NCI-H146 (cell line): ENCODE measurements at regions not wholly inside any gene's neighbourhood (a gene's known extent, or its start where the extent isn't known, plus 50 kb on each side); places are given as distances from the start of the nearest gene placed in this dataset.

Experiments used
- DNase-seq: peaks from one replicate; lab custom pipeline; 2025; lab: John Stamatoyannopoulos, UW

DNA sequence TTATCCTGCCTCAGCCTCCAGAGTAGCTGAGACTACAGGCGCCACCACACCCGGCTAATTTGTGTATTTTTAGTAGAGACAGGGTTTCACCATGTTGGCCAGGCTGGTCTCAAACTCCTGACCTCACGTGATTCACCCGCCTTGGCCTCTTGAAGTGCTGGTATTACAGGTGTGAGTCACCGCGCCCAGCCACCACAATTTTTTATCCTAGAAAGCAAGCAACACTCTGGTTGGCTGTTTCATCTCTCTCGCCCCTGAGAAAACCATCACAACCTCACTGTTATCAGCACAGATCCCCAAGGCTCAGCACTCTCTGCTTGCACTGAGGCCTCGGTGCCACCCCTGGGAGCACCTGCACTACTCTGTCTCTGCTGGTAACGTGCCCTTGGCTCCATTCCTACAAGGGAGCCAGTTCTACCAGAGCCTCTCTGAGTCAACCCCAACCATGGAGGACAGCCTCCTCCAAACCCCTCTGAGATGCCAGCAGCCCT is 134.8 kb upstream of the AGAP1 start:
- DNase-seq, result no peak

DNA sequence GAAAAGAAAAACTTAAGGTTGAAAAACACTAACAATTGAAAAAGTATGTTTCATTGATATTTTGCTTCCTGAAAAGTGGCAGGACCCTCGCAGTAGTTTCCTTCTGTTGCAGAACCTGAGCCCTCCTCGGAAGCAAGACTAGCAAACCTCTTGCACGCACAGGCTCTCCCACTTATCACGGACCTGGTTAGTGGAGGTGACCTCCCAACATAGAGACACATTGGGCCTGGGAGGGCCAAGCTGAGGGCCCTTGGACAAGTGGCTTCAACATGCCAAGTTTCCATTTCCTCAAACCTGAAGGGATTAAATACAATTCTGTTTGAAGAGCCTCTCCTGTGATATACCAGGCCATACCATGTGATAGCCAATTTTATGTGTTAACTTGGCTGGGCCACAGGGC is 133.4 kb upstream of the AGAP1 start:
- no peak for DNase-seq

- DNase-seq, result no peak
These were observed 128.1 kb upstream of the AGAP1 start for GRCh38 chr2:235365743-235366142.

DNA sequence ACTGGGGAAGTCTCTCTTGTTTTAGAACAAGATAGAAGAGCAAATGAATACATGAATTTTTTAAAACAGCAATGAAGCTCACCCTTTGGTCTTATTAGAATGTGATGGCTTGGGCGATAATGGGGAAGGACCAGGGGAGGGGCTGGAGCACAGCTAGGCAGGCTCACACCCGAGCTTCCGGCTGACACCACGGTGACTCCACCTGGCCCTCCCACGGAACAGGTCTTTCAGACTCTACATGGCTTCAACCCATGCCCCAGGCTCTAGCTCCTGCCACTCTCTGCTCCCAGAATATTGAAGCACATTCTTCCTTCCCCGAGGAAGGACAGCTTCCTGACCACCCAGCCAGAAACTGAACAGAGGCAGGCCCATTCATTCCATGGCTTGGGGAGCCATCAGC is 127.5 kb upstream of the AGAP1 start:
- DNase-seq, result no peak

DNA sequence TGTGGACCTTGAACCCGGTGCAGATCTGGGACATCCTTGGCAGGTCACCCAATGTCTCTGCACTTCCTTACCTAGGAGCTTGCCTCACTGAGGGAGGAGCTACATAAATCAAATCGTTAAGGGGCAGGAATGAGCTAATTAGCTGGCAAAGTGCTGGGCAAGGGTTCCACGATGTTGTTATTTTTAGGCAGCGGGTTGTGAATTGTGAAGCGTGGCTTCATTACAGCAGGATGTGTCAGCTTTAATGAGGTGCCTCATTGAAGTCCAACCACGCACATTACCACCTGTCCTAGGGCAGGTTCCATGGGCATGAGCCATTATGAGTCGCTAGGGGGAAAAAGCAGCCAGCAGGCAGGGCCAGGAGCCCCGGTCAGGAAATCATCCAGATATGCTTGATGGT is 127.0 kb upstream of the AGAP1 start:
- no peak for DNase-seq

DNA sequence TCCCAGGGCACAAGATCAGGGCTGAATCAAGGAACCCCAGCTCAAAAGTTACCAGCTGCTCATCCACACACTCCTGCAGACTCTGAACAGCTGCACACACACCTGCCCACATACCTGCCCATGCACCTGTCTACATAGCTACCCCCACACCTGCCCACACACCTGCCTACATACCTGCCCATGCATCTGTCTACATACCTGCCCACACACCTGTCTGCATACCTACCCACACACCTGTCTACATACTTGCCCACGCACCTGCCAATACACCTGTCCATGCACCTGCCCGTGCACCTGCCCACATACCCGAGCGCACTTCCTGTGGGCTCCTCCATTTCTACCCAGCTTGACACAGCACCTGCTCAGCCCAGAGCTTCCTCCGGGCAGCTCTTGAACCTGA is 122.8 kb upstream of the AGAP1 start:
- no peak for DNase-seq

- DNase-seq, result no peak
These were observed 120.7 kb upstream of the AGAP1 start for GRCh38 chr2:235373171-235373570.

GRCh38 chr2:235377176-235377575 is 116.7 kb upstream of the AGAP1 start:
- DNase-seq, result no peak

DNA sequence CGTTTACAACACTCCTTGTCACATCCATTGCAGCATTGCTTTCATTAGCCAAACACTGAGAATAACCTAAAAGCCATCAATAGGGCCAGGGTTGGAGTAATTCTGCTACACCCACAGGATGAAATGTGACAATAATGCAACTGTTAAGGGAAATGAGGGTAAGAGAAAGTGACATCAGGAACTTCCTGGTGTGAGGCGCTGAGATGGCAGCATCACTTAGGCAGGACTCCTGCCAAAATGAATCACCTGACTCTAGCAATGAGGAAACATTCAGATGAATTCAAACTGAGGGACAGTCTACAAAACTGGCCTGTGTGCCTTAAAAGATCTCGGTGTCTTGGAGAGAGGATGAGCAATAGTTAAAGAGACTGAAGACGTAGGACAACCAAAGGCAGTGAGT is 115.6 kb upstream of the AGAP1 start:
- no peak for DNase-seq

DNA sequence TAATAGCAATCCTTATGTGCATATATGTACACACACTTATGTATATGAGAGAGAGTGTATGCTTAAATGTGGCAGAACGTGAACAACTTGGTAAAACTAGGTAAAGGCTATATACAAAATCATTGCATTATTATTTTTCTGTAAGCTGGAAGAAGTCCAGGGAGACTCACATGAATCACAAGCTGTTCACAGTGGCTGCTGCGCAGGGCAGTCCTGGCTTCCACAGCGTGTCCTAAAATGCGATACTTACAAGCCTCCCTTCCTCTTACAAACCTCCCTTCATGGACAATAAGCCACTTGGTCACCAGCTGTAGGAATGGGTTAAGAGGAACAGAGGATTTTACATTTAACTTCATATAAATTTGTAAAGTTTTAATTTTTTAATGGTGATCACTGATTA is 114.9 kb upstream of the AGAP1 start:
- DNase-seq, result no peak

DNA sequence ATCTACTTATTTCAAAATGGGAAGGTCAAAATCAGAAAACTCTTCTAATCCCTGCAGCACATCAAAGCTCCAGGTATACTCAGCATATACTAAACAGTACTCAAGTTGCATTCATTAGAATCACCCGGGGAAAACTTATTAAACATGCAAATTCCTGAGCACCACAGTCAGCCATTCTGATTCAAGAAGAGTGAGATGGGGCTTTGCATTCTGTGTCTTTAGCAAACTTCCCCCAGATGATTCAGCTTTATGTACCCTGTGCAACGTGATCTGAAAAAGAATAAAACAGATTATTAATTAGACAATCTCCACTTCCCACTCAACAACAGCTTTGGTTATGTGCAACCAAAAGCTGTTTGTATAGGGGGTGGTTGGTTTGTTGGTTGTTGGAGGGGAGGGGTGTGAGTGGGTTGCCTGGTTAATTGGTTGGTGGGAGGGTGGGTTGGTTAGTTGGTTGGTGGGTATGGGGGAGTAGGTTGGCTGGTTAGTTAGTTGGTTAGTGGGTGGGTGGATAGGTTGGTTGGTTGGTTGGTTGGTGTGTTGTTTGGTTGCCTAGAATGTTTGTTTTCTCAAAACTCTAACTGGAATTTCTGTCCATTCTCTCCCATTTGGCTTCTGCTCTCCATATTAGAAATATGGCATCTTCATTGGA is 112.5 kb upstream of the AGAP1 start:
- DNase-seq, result no peak

DNA sequence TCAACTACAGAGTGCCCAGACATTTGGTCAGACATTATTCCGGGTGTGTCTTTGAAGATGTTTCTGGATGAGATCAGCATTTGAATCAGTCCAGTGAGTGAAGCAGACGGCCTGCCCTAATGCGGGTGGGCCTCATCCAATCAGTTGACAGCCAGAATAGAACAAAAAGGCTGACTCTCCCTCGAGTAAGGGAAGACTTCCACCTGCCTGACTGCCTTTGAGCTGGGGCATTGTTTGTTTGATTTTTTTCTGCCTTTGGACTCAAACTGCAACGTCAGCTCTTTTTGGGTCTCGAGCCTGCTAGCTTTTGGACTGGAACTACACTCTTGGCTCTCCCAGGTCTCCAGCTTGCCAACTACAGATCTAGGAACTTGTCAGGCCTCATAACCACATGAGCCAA is 111.7 kb upstream of the AGAP1 start:
- no peak for DNase-seq

GRCh38 chr2:235382601-235383000 is 111.2 kb upstream of the AGAP1 start:
- DNase-seq, result no peak

DNA sequence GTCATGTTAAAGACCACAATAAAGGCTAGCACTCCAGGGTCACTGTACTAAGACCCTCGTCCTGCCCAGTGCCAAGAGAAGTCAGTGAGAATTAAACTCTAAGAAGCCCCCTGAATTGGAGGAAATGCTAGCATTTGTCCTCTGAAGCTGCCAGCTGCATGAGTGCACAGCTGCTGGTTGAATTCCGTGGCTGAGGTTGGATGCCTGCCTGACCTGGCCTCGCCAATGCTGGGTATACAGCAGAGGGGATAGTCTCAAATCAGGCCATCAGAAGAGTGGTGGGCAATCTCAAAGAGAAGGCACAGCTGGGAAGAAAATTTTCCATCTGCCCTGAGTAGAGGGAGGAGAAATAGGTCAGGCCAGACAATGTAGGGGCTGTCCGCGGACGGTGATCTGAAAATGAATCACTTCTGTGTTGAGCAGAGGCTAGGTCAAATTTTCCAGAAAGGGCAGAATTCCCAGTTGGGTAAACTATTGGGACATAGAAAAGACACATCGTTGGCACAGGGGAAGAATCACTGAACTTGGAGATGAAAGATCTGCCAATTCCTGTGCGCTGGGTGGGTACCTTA is 110.5 kb upstream of the AGAP1 start:
- DNase-seq, result no peak

- no peak for DNase-seq
These were observed 109.2 kb upstream of the AGAP1 start for GRCh38 chr2:235384624-235385023.

GRCh38 chr2:235389626-235390025 is 104.2 kb upstream of the AGAP1 start:
- no peak for DNase-seq

GRCh38 chr2:235390108-235390815 is 103.6 kb upstream of the AGAP1 start:
- DNase-seq, result no peak

DNA sequence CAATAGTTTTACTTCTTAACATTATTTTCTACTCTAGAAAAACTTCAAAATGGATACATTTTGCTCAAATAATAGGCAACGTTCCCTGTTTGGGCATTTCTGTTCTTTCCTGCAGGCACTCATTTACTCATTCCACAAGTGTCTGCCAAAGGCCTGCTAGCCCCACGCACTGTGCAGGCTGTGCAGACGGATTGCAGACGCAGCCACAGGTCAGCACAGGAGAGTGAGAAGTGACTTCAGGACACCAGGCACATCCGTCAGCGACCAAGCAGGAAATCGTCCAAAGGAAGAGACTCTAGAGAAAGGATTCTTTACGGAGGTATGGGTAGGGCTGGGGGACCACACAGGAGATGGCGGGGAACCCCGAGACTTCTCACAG is 103.0 kb upstream of the AGAP1 start:
- no peak for DNase-seq

- DNase-seq, result no peak
These were observed 101.8 kb upstream of the AGAP1 start for GRCh38 chr2:235391921-235392615.

DNA sequence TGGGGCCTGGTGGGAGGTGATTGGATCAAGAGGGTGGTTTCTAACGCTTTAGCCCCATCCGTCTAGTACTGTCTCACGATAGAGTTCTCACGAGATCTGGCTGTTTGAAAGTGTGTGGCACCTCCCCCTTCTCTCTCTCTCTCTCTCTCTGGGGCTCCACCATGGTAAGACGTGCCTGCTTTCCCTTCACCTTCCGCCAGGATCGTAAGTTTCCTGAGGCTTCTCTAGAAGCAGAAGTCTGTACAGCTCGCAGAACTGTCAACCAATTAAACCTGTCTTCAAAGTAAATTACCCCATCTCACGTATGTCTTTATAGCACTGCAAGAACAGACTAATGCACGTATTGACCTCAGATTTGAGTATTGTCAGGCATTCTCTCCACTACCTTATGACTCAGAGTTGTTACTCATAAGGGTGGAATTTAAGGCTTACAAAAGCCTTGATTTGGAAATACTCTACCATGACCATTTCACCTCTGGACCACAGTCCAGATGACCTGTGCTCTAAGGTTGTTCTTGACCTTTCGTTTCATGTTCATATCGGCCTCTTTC is 99.5 kb upstream of the AGAP1 start:
- no peak for DNase-seq

- DNase-seq, result no peak
These were observed 97.6 kb upstream of the AGAP1 start for GRCh38 chr2:235396071-235396846.

- DNase-seq, result no peak
These were observed 95.5 kb upstream of the AGAP1 start for GRCh38 chr2:235398321-235398720.
